ENCODE measurements at regions not wholly inside any gene's neighbourhood (a gene's known extent, or its start where the extent isn't known, plus 50 kb on each side); places are given as distances from the start of the nearest gene placed in this dataset.

- H3K4me3 ChIP-seq (ENCODE audit: low read depth, low read length): no peak overlapping the region
- TF ChIP-seq PRDM1 (tag by site-specific recombination; IDR thresholded peaks at IDR 0.05) (no peak), ZNF776 (tag by site-specific recombination; IDR thresholded peaks at IDR 0.05; ENCODE audit: borderline replicate concordance) (no peak), ZNF426 (tag by site-specific recombination; IDR thresholded peaks at IDR 0.05) (no peak), HOXC10 (CRISPR knock-in tag; IDR thresholded peaks at IDR 0.05) (no peak), ZNF501 (tag by site-specific recombination; IDR thresholded peaks at IDR 0.05) (no peak), ZSCAN23 (tag by site-specific recombination; IDR thresholded peaks at IDR 0.05) (no peak), GFI1B (tag by site-specific recombination; IDR thresholded peaks at IDR 0.05) (no peak), ZNF830 (tag by site-specific recombination; IDR thresholded peaks at IDR 0.05; ENCODE audit: low read depth) (no peak), ZBTB8A (tag by site-specific recombination; IDR thresholded peaks at IDR 0.05) (no peak), ZNF169 (tag by site-specific recombination; IDR thresholded peaks at IDR 0.05) (no peak), ZEB2 (tag by site-specific recombination; IDR thresholded peaks at IDR 0.05) (no peak), ZNF514 (tag by site-specific recombination; IDR thresholded peaks at IDR 0.05) (no peak), ZNF266 (tag by site-specific recombination; IDR thresholded peaks at IDR 0.05; ENCODE audit: low read depth) (no peak)
- 0 out of 2 replicates have a peak, but pooled peaks cover 2% of the 10 kb centered on the region for H3K4me1 ChIP-seq (ENCODE audit: control insufficient read depth, insufficient read depth, low read length)
- no peaks in the 10 kb centered on the region for H3K9me3 ChIP-seq (ENCODE audit: control insufficient read depth, insufficient read depth, low read depth, low read length)
- CTCF ChIA-PET: no interaction called here
- no peak overlapping the region for H3K27ac ChIP-seq (ENCODE audit: extremely low read depth, low read depth, low read length)
- POLR2A ChIA-PET: no interaction called here
- H3K36me3 ChIP-seq (ENCODE audit: control insufficient read depth in 2 of 2, insufficient read depth in 1 of 2, low read length in 2 of 2): no peaks in the 10 kb centered on the region
Observed at GRCh38 chr2:144822966-144823365, 303.0 kb upstream of the ZEB2 start.

- ChIA-PET CTCF (no interaction called here), POLR2A (no interaction called here)
- H3K36me3 ChIP-seq (ENCODE audit: control insufficient read depth in 2 of 2, insufficient read depth in 1 of 2, low read length in 2 of 2): no peaks in the 10 kb centered on the region
- H3K4me3 ChIP-seq (ENCODE audit: low read depth, low read length): no peak overlapping the region
- H3K9me3 ChIP-seq (ENCODE audit: control insufficient read depth, insufficient read depth, low read depth, low read length): no peaks in the 10 kb centered on the region
- H3K27ac ChIP-seq (ENCODE audit: extremely low read depth, low read depth, low read length): no peak overlapping the region
- TF ChIP-seq ZNF211 (tag by site-specific recombination; IDR thresholded peaks at IDR 0.05; ENCODE audit: low read depth) (no peak), ZNF18 (tag by site-specific recombination; IDR thresholded peaks at IDR 0.05) (no peak), ZNF580 (tag by site-specific recombination; IDR thresholded peaks at IDR 0.05) (no peak), ZNF133 (tag by site-specific recombination; IDR thresholded peaks at IDR 0.05) (no peak), GLIS2 (tag by site-specific recombination; IDR thresholded peaks at IDR 0.05) (no peak), YY1 (tag by site-specific recombination; IDR thresholded peaks at IDR 0.05) (no peak), ZNF221 (tag by site-specific recombination; IDR thresholded peaks at IDR 0.05; ENCODE audit: borderline replicate concordance) (no peak), PRDM10 (tag by site-specific recombination; IDR thresholded peaks at IDR 0.05) (no peak), ZNF776 (tag by site-specific recombination; IDR thresholded peaks at IDR 0.05; ENCODE audit: borderline replicate concordance) (no peak), ZNF280C (tag by site-specific recombination; IDR thresholded peaks at IDR 0.05) (no peak), ZNF248 (tag by site-specific recombination; IDR thresholded peaks at IDR 0.05) (no peak)
- H3K4me1 ChIP-seq (ENCODE audit: control insufficient read depth, insufficient read depth, low read length): no peaks in the 10 kb centered on the region
Observed at GRCh38 chr2:144812288-144812687, 292.4 kb upstream of the ZEB2 start.

All from HEK293 (cell line).